PFSK-1 (cell line): ENCODE measurements at regions not wholly inside any gene's neighbourhood (a gene's known extent, or its start where the extent isn't known, plus 50 kb on each side); places are given as distances from the start of the nearest gene placed in this dataset.

Source experiments
- FOXP2 ChIP-seq: optimal IDR thresholded peaks from 2 replicates; pipeline ENCODE3; 2011; ENCODE audit warnings: borderline replicate concordance, control low read depth, inconsistent platforms; ENCODE audit not compliant: insufficient read depth; ENCODE audit errors: extremely low read length, extremely low read depth
- POLR2AphosphoS5 ChIP-seq: IDR thresholded peaks from 2 replicates; pipeline ENCODE4 v1.6.1; 2012; ENCODE audit warnings: low read depth, mild to moderate bottlenecking, control low read depth, low read length, moderate library complexity
- SIN3A ChIP-seq: IDR thresholded peaks from 2 replicates; pipeline ENCODE4 v1.6.1; 2012; ENCODE audit warnings: mild to moderate bottlenecking, low read length, moderate library complexity, borderline replicate concordance; ENCODE audit not compliant: insufficient read depth
- TAF1 ChIP-seq: IDR thresholded peaks from 2 replicates; pipeline ENCODE4 v1.6.1; 2012; ENCODE audit warnings: low read length, control low read depth, borderline replicate concordance; ENCODE audit not compliant: insufficient read depth
- TF ChIP-seq, protein P1 (sequence below), 2 experiments: IDR thresholded peaks; 2 replicates each; pipeline versions ENCODE4 v1.6.1 to v1.8.0; 2011 to 2012; ENCODE audit warnings: low read depth in 2 of 2, low read length in 2 of 2, control low read depth in 1 of 2, inconsistent platforms in 1 of 2, mild to moderate bottlenecking in 1 of 2, moderate library complexity in 1 of 2; ENCODE audit not compliant: insufficient read depth in 1 of 2

DNA sequence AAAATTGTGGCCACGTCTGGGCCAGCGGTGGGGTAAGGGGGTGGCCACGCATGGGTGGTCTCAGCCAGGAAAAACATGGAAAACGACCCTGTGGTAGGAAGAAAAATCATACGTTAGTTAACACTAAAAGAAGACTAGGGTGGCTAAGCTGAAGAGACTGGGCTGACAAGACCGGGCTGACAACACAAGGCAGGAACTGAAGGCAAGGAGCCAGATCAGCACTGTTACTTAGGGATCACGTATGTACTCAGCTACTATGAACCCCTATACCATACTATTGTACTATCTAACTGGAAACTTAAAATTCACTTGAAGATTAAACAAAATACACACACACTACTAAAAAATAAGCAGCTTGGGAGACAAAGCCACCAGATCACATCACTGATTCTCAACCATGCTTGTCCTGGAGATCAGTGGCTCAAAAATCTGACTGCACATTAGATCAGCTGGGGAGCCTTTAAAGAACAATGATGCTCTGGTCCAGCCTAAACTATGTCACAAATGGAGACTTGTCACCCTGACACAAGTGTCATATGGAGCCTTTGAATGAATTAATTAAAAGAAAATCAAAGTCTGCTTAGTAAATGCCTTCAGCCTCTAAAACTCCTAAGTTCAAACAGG is 442.2 kb downstream of the SHQ1 start:
- no peak for TF ChIP-seq SIN3A
- TF ChIP-seq, protein P1, sequence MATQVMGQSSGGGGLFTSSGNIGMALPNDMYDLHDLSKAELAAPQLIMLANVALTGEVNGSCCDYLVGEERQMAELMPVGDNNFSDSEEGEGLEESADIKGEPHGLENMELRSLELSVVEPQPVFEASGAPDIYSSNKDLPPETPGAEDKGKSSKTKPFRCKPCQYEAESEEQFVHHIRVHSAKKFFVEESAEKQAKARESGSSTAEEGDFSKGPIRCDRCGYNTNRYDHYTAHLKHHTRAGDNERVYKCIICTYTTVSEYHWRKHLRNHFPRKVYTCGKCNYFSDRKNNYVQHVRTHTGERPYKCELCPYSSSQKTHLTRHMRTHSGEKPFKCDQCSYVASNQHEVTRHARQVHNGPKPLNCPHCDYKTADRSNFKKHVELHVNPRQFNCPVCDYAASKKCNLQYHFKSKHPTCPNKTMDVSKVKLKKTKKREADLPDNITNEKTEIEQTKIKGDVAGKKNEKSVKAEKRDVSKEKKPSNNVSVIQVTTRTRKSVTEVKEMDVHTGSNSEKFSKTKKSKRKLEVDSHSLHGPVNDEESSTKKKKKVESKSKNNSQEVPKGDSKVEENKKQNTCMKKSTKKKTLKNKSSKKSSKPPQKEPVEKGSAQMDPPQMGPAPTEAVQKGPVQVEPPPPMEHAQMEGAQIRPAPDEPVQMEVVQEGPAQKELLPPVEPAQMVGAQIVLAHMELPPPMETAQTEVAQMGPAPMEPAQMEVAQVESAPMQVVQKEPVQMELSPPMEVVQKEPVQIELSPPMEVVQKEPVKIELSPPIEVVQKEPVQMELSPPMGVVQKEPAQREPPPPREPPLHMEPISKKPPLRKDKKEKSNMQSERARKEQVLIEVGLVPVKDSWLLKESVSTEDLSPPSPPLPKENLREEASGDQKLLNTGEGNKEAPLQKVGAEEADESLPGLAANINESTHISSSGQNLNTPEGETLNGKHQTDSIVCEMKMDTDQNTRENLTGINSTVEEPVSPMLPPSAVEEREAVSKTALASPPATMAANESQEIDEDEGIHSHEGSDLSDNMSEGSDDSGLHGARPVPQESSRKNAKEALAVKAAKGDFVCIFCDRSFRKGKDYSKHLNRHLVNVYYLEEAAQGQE (IDR thresholded peaks at IDR 0.05; ENCODE audit: insufficient read depth in 1 of 2, low read depth in 2 of 2, low read length in 2 of 2): no peak
- TF ChIP-seq TAF1: no peak
- no peak for TF ChIP-seq POLR2AphosphoS5
- no peak for TF ChIP-seq FOXP2
